GM19351 (cell line): ENCODE measurements at regions not wholly inside any gene's neighbourhood (a gene's known extent, or its start where the extent isn't known, plus 50 kb on each side); places are given as distances from the start of the nearest gene placed in this dataset.

Experiments used
- ATAC-seq: cut with Tn5 transposase; IDR thresholded peaks from one replicate; pipeline ENCODE4 v1.9.1; 2021; ENCODE audit warnings: mild to moderate bottlenecking, moderate library complexity; ENCODE audit not compliant: unreplicated experiment

DNA sequence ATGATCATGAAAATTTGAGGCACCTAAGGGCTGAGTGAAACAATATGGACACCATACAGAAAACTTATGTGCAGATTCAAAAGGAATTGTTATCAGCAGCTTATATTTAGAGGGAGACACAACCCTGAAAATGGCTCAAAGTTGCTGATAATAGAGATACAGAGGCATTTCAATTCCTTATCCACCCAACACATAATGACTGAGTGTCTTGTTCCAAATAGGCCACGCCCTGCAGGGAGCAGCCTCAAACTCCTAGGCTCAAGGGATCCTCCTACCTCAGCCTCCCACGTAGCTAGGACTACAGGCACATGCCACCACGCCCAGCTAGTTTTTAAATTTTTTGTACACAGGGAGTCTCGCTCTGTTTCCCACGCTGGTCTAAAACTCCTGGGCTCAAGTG lies 79.0 kb downstream of the LBH start:
- no peak for ATAC-seq

DNA sequence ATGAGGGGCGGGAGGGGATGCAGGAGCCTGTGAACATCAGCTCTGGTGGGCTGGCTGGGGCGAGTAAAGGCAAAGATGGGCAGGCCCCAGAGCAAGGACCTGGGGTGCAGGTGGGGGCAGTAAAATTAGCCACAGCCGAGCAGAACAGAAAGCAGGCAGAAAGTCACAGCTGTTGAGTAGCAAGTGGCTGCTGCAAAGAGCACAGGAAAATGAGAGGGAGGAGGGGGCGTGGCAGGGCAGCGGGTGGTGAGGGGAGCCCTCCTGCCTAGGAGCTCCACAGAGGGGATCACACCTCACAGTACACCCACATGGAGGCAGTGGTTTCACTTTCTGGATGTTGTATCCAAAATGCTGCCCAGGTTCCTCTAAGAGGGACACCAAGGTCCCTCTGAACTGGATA lies 79.6 kb downstream of the LBH start:
- ATAC-seq = peak; percentile 77

DNA sequence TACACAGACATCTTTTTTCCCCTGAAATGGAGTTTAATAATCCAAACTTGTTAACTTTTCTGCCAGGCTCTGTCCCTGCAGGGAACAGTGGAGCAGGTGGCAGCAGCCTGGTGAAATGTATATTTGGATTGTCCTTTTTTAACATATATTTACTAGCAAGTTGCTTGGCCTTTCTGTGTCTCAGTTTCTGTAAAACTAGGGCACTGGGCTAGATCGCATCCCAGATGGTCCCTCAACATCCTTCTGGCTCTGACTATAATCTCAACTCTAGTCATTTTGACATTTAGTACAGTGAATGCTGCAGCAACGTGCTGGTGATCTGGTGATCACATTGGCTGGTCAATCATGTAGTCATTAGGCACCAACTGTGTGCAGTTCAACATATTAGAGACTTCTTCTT lies 80.4 kb downstream of the LBH start:
- ATAC-seq = no peak

DNA sequence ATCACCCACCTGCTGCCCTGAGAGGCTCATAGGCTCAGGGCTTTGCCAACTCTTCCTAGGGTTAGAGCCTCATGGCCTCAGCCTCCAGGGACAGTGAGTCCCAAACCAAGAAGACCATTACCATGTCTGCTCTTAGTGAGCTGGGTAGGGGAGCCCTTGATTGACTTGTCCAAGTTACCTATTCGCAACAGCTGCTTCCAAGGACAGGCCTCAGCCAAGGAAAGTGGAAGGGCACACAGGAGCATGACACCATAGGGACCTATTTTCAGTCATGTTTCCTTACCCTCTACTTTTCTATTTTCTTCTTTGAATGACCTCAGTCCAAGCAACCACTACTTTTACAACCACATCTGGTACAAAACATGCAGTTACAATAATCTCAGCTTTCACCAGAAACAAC lies 81.6 kb downstream of the LBH start:
- ATAC-seq = no peak

DNA sequence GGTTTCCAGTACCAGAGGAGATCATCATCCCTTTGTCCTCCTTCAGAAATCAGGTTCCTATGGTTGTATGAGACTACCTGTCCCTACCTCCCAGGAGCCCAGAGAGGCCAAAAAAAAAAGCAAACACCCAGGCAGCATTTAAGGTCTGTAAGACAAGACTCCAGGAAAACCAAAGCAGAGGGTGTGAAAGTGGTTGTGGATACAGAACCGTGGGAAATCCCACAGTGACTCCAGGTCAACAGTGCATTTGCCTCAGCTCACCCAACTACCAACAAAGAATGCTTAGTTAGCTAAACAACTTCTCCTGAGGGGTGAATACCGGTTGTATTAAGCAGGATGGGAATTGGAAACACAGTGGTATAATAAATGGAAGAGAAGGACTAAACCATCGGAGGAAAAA lies 83.6 kb downstream of the LBH start:
- ATAC-seq = no peak

DNA sequence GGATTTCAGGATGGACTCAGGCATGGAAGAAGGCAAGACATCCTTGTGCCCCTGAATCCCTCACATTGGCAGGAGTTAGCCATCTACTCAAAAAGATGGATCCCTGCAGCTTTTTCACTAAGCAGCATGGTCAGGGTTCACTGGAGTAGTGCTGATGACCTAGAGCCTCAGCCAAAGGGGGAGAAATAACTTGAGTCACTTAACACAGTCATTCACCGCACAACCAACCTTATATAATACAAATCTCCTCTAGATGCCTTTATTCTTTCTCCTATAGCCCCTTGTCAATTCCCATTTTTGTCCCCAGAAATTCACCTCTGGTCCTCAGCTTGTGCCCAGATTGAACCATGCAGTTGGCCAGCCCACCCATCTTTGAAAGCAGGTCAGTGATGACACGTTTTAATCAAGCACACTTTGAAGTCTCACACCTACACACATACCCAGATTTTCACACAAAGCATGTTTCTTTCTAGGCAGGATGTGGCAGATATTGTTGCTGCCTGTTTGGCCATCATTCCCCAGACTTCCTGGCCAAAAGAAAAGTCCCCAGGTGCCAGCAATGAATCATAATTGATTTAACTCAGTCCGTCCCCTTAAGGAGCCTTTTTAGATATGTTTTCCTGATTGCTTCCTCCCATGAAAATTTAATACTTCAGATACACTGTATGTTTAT lies 84.2 kb downstream of the LBH start:
- no peak for ATAC-seq

DNA sequence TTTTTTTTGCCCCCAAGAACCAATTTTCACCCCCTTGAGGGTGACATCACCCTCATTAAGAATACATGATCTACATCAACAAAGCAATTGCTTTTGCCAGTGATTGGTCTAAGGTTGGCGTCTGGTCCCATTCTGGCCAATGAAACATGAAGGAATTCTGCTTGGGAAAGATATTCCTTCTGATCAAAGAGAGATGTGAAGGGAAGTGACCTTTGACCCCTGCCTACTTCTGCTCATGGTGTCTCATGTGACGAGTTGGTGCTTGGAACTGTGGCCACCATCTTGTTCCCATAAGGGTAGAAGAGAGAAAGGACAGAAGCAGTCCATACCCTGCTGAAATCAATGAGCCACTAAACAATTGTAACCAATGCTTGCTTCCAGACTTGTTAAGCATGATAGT lies 85.1 kb downstream of the LBH start:
- no peak for ATAC-seq

DNA sequence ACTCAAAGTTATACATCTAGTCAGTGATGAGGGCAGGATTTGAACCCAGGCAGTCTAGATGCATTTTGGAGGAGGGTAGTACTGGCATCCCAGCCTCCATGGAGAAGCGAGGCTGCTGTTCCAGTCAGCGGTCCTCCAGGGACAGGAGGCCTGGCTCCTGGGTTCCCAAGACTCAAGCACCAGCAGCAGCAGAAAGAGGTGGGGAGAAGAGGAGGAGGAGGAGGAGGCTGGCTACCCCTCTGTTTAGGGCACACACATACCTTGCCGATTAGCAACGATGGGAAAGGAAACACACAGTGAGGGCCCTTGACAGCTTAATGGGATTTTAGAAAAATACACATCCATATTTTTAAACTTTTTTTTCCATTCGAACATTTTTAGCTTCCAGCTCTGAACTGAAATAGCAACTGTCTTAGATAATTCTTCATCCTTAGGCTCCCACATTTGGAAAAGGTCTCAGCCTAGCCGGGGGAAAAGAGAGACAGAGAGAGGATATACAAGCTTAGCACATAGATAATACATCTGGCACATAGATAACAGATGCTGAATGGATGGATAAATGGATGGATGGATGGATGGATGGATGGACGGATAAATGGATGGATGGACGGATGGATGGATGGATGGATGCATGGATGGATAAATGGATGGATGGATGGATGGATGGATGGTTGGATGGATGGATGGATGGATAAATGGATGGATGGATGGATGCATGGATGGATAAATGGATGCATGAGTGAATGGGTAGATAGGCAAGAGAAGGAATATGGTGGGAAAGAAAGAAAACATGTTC lies 87.9 kb downstream of the LBH start:
- ATAC-seq = no peak

DNA sequence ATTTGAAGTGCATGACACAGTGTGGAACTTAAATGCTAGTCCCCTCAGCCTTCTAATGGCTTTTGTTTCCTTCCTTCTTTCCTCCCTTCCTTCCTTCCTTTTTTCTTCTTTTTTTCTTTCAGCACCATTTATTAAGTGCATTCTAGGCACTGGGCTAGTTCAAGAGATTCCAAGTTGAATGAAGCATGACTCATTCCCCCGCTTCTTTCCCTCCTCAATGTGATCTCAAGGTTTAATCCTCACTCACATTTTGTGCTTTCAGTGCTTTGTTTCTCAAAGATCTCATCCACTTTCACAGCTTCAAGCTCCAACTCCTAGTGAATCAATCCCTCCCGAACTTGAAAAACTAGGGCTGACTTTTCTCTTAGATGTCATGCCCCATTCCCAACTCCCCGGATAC lies 90.1 kb downstream of the LBH start:
- no peak for ATAC-seq

DNA sequence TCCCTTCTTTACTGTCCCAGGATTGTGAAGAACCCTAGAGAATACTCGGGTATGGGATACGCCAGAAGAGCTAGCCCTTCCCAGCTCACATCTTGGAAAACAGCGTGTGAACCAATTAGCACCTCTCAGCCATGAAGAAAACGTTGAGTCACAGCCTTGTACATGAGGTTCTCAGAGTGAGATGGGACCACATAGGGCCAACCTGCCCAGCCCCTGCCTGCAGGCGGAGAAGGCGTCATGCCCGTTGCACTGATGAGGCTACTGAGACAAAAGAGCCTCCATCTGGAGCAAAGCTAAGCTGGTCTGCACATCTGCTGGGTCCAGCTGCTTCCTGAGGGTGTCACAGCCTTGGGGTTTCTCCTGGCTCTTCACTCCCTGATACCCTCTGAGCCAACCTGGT lies 92.2 kb downstream of the LBH start:
- no peak for ATAC-seq

DNA sequence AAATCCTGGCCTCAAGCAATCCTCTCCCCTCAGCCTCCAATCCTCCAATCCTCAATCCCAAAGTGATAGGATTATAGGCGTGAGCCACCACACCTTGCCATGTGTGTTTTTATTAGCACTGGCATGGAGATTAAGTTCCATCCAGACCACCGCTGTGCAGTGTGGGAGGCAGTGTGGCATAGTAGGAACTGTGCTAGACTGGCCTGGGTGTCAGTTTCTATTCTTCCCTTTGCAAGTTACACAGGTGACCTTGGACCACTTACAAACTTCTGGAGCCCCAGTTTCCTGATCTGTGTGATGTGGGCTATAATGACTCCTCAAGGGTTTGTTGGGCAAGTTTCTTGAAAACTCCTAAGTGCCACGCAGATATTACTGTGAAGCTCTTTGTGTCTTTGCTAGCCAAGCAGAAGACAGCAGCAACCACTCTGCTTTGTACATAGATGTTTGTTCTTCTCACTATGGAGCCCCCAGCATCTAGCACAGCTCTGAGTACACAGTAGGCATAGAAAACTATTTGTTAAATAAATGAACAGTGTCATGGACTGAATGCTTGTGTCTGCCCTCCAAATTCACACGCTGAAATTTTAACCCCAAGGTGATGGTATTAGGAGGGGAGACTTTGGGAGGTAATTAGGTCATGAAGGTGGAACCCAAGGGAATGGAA lies 93.0 kb downstream of the LBH start:
- ATAC-seq = no peak

DNA sequence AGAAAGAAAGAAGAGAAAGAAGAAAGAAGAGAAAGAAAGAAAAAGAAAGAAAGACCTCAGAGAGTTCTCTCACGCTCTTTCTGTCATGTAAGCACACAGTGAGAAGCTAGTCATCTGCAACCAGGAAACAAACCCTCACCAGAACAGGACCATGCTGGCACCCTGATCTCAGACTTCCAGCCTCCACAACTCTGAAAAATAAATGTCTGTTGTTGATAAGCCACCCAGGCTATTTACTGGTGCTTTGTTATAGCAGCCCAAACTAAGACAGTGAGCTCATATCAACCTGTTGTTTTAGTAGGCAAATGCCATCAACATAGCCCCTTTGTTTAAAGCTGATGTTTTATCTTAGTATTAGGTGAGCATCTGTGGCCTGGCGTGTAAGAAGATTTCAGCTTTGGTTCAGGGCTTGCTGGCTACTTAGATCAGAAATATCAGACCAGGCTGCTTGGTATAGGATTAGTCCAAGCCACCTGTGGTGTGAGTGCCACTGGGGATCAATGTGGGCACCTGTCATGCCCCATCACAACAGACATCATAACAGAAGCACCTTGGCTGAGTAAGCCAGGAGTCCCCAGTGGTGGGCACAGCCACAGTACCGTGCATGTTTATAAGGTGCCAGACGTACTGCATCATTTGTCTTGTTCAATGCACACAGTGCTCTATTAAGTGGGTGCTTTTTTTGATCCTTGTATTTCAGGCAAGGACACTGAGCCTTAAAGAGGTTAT lies 94.4 kb downstream of the LBH start:
- ATAC-seq = no peak

DNA sequence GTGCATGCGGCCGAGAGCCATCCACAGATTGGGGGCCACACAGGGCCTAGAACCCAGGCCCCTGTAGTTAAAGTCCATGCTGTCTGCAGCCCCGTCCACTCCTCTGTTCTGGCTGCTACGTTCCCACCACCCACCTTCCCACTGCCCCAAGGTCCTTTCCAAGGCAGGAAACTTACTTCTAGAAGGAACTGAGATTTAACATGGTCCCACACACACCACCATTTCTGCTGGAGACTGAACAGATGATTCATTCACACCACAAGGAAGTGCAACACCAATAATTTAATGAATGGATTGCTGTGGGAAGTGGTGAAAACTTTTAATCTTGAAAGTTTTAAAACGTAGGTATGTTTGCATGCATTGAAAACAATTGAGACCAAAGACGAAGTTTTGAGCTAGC lies 95.2 kb downstream of the LBH start:
- ATAC-seq = no peak

DNA sequence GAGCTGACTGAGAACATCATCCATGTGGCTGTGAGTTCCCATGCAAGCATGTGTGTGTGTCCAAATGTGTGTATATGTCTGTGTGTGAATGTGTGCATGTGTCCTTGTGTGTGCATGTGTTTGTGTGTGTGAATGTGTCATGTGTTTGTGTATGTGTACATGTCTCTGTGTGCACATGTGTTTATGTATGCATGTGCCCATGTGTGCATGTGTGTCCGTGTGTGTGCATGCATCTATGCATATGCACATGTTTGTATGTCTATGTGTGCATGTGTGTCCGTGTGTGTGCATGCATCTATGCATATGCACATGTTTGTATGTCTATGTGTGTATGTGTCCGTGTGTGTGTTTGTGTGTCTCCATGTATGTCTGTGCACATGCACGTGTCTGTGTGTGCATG lies 99.7 kb downstream of the LBH start:
- ATAC-seq = no peak

DNA sequence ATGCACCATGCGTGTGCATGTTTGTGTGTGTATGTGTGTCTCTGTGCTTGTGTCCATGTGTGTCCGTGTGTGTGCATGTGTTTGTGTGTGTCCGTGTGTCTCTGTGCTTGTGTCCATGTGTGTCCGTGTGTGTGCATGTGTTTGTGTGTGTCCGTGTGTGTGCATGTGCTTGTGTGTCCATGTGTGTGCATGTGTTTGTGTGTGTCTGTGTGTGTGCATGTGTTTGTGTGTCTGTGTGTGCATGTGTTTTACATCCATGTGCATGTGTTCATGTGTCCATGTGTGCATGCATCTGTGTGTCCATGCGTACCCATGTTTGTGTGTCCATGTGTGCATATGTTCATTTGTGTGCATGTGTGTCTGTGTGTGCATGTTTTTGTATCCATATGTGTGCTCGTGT lies 100.5 kb downstream of the LBH start:
- no peak for ATAC-seq

DNA sequence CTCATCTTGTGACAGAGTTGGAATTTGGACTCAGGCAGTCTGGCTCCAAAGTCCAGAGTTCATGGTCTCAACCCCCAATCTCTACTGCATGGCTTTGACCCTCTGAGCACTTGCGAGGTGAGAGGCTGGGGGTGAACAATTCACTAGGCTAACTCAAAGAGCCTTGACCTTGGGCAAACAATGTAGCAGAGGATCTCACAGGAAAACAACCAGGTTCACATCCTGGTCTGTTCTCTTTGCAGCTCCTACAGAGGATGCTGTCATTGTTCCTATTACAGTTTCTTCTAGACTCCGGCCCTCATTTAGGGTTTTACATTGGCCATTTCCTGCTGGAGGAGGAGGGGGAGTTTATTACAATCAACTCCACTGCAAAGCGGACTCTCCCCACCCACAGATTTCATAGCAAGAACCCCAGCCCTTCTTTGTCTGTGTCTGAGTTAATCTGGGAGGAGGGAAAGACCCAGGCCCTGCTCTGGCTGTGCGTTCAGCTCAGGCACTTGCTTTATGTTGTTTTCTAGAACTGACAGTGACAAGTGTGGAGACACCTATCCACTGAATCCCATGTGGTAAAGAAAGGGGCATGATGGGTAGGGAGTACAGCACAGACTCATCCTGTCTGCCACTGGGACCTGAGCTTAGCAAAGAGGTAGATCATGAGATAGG lies 101.6 kb downstream of the LBH start:
- no peak for ATAC-seq

DNA sequence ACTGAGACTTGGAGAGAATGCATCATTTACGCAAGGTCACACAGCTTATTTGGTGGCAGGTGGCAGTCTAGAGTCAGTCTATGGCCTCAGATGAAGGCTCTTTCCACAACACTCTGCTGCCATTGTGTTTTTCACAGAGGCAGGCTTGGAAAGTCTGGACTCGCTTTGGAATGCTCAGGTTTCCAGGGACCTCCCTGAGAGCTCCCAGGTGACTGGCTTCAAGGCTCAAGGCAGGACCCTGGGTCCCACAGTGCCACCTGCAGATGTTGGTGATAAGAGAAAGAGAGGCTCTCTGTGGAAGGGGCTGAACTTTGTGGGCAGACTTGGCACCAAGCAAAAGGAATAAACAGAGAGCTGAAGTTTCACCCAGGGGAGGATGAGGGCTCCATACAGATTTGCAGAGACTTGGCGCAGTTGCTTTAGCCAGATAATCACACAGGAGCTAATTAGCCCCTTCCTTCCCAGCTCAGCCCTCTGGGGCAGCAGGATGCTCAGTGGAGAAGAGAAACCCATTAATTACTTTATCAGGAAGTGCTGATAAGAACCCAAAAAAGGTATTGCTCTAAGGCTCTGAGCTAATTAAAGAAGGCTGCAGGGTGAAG lies 103.5 kb downstream of the LBH start:
- no peak for ATAC-seq

DNA sequence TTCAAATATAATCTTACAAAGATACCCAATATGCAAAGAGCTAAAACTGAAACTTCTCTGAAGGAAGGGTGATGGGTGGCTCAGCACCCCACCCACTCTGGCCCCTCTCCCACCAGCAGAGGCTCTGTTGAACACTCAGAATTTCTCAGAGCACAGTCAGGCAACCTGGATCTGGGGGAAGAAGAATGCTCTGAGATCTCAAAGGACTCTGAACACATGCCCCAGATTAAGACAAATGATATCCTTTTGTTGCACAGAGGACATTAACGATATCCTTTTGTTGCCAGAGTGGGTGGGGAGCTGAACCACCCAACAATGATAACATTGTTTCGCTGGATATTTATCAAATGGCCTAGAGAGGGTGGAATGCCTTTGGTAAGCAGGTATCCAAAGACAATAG lies 104.8 kb downstream of the LBH start:
- ATAC-seq = no peak

DNA sequence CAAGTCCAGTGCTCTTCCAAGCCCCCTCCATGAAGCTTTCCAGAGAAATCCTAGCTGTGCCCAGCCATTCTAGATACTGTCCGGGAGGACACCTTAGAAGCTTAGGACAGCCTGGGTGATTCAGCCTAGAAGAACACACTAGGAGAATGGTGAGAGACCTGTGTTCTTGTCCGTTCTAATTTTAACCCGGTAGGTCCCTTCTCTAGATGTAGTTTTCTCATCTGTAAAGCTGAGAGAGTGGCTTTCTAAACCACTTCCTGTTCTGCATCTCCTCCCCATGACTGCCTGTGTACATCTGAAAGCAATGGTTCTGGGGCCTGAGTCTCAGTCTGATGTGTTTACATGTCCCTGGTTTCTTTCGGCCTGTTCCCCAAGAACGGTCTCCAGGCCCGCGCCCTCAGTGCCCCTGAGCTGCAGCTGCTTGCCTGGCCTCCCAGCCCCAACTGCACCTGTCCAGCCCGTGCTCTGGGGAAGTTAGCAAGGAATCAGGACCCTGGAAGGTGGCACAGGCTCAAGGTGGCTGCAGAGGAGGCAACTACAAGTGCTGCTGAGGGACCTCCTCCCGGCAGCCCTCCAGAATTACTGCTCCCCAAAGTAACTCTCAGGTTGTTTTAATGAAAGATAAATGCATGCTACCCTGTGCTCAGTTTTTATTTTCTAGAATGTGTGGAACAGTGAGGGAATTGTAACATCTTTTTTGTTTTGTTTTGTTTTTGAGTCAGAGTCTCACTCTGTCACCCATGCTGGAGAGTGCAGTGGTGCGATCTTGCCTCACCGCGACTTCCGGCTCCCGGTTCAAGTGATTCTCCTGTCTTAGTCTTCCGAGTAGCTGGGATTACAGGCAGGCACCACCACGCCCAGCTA lies 105.9 kb downstream of the LBH start:
- peak; percentile 84 for ATAC-seq

DNA sequence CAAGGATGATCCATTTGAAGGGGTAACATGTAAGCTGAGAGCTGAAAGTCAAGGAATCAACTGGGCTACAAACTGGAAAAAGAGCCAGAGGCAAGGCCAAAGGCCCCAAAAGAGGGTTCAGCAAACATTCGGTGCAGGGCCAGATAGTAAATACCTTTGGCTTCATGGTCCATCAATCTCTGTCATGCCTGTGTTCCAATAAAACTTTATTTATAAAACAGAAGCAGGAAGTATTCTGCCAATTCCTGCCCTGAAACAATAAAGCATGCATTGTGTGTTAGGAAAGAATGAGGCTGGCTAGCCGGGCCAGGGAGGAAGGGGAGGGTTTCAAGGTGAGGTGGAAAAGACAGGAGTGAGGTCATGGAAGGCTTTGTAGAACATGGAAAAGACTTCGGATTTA lies 107.1 kb downstream of the LBH start:
- no peak for ATAC-seq
